ENCODE measurements at regions not wholly inside any gene's neighbourhood (a gene's known extent, or its start where the extent isn't known, plus 50 kb on each side); places are given as distances from the start of the nearest gene placed in this dataset.
A peak's percentile ranks its signal among the peaks of the same experiment; 100 is the strongest.

DNA sequence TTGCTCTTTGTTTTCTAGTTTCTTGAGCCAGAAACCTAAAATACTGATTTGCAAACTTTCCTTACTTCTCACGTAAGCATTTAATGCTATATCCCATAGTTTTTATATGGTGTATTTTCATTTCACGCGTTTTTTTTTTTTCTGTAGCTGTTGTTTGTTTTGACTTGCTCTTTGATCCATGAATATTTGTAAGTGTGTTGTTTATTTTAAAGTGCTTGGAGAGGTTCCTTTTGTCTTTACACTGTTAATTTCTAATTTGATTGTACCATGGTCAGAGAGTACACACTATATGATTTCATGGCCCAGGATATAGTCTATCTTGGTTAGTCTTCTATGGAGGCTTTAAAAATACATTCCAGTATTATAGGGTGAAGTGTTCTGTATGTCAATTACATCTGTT lies 84.8 kb upstream of the RNF217 start:
- no peak for DNase-seq

DNA sequence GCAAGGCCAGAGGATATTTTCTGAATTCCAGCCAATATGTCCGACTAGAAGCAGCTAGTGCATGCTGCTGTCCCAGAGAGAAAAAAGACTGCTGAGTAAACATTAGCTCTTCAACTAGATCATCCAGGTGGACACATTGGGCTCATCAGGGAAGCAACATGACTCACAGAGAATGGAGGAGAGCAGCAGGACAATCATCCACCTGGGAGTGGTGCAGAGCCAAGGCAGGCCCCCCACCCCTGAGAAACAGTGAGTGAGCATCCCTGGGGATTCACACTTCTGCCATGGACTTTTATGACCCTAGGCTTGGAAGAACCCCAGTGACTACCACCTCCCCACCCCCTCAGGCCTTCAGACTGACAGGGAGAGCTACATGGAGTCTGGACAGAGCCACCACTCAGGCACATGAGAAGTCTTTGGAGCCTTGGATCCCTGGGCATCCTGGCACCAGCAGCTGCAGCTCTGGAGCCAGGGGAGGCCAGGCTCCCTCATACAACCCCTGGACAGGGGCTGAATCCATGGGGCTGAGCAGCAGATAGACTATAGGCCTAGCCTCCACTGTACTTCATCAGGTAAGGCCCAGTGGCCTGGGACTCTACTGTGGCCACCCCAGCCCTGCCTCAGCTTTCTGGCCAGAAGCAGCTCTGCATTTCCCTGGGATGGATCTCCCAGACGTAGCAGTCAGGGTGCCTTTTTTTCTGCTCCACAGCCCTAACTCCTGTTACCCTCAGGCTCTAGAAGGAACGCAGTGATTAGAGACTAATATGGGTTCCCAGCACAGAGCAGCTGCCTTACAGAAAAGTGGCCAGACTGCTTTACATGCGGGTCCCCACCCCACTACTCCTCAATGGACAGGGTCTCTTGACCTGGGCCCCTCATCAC lies 82.9 kb upstream of the RNF217 start:
- DNase-seq, result no peak

DNA sequence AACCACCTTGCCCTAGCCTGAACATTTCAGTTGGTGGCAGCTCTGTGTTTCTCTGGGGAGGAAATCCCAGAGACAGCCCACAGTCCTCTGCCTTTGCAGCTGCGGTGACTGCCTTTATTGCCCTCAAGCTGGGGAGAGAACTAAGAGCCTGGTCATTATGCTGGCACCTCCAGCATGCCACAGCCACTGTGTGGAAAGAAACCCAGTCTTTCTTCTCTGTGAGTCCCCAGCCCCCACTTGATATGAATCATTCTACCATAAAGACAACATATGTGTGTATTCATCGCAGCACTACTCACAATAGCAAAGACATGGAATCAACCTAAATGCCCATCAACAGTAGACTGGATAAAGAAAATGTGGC lies 82.3 kb upstream of the RNF217 start:
- DNase-seq, result no peak

DNA sequence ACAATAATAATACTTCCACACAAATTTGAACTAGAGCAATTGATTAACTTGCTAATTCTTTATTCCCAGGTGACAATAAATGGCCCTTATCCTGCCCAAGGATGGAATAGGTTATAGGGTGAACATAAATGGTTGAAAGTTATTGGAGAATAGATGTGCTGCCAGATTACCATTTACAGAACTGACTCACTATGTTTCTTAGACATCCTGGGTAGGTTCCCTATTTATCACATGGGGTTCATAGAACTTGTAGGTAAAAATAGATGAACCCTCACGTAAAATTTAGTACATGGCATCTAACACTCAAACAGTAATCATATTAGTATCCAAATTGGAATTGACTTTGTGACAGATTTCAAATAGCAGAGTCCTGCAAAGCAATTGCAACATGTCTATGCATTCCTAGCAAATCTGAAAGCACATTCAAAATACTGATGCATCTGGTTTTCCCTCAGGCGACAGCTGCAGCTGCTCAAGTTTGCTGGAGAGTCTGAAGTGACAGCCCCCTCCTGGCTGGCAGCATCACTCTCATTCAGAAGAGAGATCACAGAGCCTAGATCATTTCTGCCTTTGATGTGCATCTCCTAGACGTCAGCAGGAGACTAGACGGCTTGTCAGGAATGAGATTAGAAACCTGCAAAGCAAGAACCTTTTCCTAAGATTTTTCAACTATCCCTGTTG lies 80.2 kb upstream of the RNF217 start:
- peak; percentile 21 for DNase-seq

DNA sequence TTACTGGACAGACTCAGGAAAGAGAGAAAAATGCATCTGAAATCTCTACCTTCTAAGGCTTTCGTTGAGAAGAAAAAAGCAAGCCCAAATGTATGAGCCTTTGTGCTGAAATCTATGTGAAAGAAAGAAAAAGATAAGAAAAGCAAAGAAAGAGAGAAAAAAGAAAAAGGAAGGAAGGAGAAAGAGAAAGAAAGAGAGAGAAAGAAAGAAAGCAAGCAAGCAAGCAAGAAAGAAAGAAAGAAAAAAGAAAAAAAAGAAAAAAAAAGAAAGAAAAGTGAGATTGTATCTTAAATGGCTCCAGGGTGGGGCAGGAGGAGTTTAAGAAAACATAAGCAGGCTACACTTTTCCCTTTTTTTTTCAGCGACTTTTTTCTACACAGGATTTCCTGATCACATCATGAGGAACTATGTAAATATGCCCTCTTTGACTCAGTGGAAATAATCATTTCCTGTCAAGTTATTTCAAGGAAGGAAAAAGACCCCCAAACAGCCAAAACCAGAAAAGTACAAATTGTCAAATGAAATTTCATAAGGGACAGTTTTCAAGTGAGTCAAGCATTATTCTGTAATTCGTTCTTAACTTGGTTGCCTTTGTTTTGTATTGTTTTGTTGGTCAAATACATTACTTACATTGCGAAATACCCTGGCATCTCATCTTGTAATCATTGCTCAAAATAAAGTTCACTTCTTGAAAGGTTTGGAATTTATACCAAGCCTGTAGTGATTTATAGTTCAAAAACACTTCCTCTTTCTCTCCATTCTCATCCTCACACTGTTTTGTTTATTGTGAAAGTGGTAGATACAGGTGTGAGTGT lies 79.5 kb upstream of the RNF217 start:
- no peak for DNase-seq

DNA sequence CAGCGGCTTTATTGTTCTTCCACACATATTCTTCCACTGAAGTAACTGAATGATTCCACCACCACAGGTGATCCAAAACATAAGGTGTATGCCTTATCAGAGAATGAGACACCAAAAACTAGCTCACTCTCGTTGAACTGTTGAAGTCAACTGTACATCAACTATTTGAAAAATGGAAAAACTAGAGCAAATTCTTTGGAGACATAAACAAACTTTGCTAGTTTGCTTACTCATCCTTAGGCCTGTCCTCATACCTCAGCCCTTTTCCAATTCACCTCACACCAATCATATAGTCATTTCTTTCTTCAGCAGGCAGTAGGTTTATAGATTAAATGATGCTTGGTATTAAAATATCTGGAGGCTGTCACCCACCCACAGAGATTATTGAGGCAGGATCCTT lies 77.1 kb upstream of the RNF217 start:
- DNase-seq, result no peak

DNA sequence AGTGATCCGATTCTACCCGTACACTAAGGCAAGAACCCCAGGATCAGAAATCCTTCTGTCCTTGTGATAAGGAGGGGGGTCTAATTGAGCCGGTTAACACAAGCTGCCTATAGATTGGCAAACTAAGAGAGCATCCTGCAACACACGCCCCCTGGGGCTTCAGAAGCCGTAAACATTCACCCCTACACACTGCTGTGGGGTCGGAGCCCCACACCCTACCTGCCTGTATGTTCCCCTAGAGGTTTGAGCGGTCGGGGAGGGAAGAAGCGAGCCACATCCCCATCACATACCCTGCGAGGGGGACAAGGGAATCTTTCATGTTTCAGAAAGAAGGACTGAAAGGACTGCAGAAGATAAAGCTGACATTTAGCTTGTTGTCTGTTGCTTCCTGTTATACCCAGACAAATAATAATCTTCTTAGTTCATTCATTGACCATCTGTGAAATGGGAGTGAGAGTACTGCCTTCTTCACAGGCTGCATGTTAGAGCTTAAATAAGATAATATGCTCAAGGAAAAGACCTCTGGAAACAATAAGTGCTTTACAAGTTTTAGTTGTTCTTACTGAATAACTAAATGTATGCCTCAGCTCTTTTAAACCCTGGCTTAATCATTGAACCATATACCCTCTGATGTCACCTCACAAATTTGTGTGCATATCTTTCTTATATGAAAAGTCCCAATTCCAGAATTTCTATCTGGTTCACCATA lies 74.2 kb upstream of the RNF217 start:
- no peak for DNase-seq

DNA sequence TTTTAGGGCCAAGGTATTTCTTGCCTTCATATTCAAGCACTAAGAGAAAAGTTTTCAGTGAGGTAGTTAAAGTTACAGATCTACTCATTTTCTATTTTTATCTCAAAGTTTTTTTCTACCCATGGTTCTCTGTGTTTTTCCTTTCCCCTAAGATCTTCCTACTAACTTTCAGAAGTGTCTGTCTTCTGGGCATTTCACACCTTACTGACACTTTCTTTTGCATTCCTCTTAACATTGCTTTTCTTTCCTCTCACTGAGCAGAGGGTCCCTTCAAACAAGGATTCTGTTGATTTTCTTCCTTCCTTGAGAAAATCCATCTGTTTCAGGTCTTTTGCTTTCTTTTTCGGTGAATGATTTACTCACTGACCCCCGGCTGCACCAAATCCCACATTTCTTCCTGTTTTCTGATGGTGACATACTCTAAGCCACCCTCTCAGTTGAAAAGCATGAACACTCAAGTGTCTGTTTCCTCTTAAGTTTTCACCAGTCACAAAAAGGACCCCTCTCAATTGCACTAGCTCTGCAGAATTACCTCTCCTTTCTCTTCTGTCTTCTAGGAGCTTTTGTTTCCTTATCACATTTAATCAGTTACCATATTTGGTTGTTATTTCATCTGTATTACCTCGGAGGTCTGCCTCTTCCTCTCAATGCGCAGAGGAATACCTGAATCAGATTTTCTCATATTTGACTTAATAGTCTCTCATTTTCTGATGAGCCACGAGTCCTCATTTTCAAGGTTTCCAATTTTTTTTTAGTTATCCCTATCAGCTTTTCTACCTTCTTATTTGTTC lies 73.5 kb upstream of the RNF217 start:
- no peak for DNase-seq

DNA sequence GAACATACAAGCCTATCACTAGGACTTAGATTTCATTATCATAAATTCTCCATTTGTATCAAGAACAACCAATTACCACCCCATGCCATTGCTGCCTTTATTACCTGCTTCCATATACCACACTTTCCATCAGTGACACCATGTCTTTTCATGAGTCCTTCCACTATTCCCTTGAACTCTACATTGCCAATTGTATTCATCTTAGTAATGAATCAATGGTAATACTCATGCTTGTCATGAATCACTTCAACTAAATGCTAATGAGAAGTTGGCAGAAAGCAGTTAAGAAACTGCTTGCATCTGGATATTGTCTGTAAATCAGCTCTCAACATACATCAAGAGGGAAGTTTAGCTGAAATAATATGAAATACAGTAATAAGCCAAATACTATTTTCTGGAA lies 61.2 kb upstream of the RNF217 start:
- no peak for DNase-seq

DNA sequence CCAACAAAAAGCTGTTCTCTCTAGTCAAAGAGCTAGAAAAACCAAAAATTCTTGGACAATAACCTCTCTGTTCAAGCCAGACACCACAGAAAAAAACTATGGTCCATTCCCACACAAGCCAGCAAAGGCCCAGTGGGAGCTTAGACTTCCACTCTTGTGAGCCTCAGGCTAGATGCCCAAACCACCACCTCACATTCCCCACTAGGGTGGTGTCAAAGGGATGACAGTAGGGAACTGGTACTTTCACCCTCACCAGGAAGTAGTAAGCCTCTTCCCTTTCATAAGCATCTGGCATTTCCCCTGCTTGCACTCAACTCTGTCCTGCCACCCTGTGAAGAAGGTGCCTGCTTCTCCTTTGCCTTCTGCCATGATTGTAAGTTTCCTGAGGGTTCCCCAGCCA lies 58.4 kb upstream of the RNF217 start:
- DNase-seq, result no peak

DNA sequence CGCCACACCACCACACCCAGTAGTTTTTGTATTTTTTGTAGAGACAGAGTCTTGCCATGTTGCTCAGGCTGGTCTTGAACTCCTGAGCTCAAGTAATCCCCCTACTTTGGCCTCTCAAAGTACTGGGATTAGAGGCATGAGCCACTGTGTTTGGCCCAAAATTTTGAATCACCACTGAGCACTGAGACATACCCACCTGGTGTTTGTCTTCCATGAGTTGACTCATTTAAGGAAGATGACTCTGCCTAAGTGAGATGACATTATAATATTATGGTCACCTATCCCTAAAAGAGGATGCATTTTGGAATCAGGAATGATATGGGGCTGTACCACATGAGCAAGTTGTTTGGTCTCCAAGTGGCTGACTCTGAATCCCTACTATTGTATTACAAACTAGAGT lies 54.6 kb upstream of the RNF217 start:
- no peak for DNase-seq
